Liver (tissue), 8 donors: ENCODE measurements at regions not wholly inside any gene's neighbourhood (a gene's known extent, or its start where the extent isn't known, plus 50 kb on each side); places are given as distances from the start of the nearest gene placed in this dataset.

Source experiments
- DNase-seq: peaks from one replicate; pipeline ENCODE4 v3.0.0-alpha.2; 2017; ENCODE audit warnings: low spot score
- H3K27ac ChIP-seq, 2 donors: one replicate each; pipeline ENCODE4 v1.7.0; 2013; ENCODE audit warnings: inconsistent platforms in 2 of 2, low read length in 2 of 2, control low read depth in 1 of 2, low read depth in 1 of 2, mild to moderate bottlenecking in 1 of 2
- H3K27me3 ChIP-seq, 4 donors: one replicate each; pipeline versions ENCODE4 v1.6.1 to v1.7.0; 2013; ENCODE audit warnings: low read length in 3 of 4, inconsistent platforms in 1 of 4, mild to moderate bottlenecking in 1 of 4, moderate library complexity in 1 of 4; ENCODE audit not compliant: control insufficient read depth in 4 of 4, insufficient read depth in 4 of 4
- H3K36me3 ChIP-seq, 4 donors: one replicate each; pipeline versions ENCODE4 v1.6.1 to v1.7.0; 2013; ENCODE audit warnings: low read length in 3 of 4, mild to moderate bottlenecking in 3 of 4, low read depth in 1 of 4, moderate library complexity in 1 of 4; ENCODE audit not compliant: control insufficient read depth in 4 of 4, insufficient read depth in 3 of 4
- H3K4me1 ChIP-seq, 4 donors: one replicate each; pipeline versions ENCODE4 v1.6.1 to v1.7.0; 2013; ENCODE audit warnings: low read length in 3 of 4, mild to moderate bottlenecking in 3 of 4, moderate library complexity in 1 of 4; ENCODE audit not compliant: control insufficient read depth in 4 of 4, insufficient read depth in 4 of 4
- H3K4me3 ChIP-seq, 3 donors: one replicate each; pipeline versions ENCODE4 v1.6.1 to v1.7.0; 2013; ENCODE audit warnings: low read length in 3 of 3, control low read depth in 1 of 3, low read depth in 1 of 3, mild to moderate bottlenecking in 1 of 3
- H3K9ac ChIP-seq, 2 donors: one replicate each; pipeline ENCODE4 v1.7.0; 2013; ENCODE audit warnings: low read length in 2 of 2, mild to moderate bottlenecking in 2 of 2, moderate library complexity in 2 of 2, control low read depth in 1 of 2, low read depth in 1 of 2
- H3K9me3 ChIP-seq, 4 donors: one replicate each; pipeline versions ENCODE4 v1.6.1 to v1.7.0; 2013; ENCODE audit warnings: low read length in 3 of 4; ENCODE audit not compliant: control insufficient read depth in 4 of 4
- EGR1 ChIP-seq, 2 donors: IDR thresholded peaks; 2 replicates each; pipeline ENCODE4 v1.6.1; 2016 to 2018; ENCODE audit warnings: antibody characterized with exemption in 2 of 2, low read depth in 2 of 2
- FOXA1 ChIP-seq: IDR thresholded peaks from 2 replicates; pipeline ENCODE4 v1.6.1; 2016; ENCODE audit warnings: antibody characterized with exemption
- FOXA2 ChIP-seq: IDR thresholded peaks from 2 replicates; pipeline ENCODE4 v1.6.1; 2016; ENCODE audit warnings: antibody characterized with exemption
- GABPA ChIP-seq, 2 donors: IDR thresholded peaks in 1 of 2; conservative IDR thresholded peaks in 1 of 2; 2 replicates each; pipeline ENCODE4 v1.6.1; 2016; ENCODE audit warnings: antibody characterized with exemption in 2 of 2, mild to moderate bottlenecking in 1 of 2, moderate library complexity in 1 of 2
- HNF4A ChIP-seq, 2 donors: conservative IDR thresholded peaks; 2 replicates each; pipeline ENCODE4 v1.6.1; 2016; ENCODE audit warnings: antibody characterized with exemption in 2 of 2, mild to moderate bottlenecking in 2 of 2
- HNF4G ChIP-seq: IDR thresholded peaks from 2 replicates; pipeline ENCODE4 v1.6.1; 2016; ENCODE audit warnings: antibody characterized with exemption
- JUND ChIP-seq, 2 donors: IDR thresholded peaks; 2 replicates each; pipeline ENCODE4 v1.6.1; 2016; ENCODE audit warnings: antibody characterized with exemption in 2 of 2
- NR2F2 ChIP-seq: IDR thresholded peaks from 2 replicates; pipeline ENCODE4 v1.6.1; 2016; ENCODE audit warnings: antibody characterized with exemption
- RAD21 ChIP-seq, 2 donors: IDR thresholded peaks; 2 replicates each; pipeline ENCODE4 v1.6.1; 2016; ENCODE audit warnings: antibody characterized with exemption in 2 of 2, mild to moderate bottlenecking in 2 of 2
- RXRA ChIP-seq, 2 donors: IDR thresholded peaks; 2 replicates each; pipeline ENCODE4 v1.6.1; 2017 to 2018; ENCODE audit warnings: antibody characterized with exemption in 2 of 2, mild to moderate bottlenecking in 1 of 2
- SP1 ChIP-seq: IDR thresholded peaks from 2 replicates; pipeline ENCODE4 v1.6.1; 2018; ENCODE audit warnings: antibody characterized with exemption, mild to moderate bottlenecking
- TAF1 ChIP-seq: conservative IDR thresholded peaks from 2 replicates; pipeline ENCODE4 v1.6.1; 2016; ENCODE audit warnings: antibody characterized with exemption, mild to moderate bottlenecking
- YY1 ChIP-seq: IDR thresholded peaks from 2 replicates; pipeline ENCODE4 v1.6.1; 2016; ENCODE audit warnings: antibody characterized with exemption, mild to moderate bottlenecking
- WGBS: extraction: QIAGEN DNeasy Blood & Tissue Kit; methylation state at CpG from one replicate; pipeline ENCODE4 v1.1.7; 2013; 5-methylcytosine and 5-hydroxymethylcytosine counted together
- TF ChIP-seq, protein P1 (sequence below): IDR thresholded peaks from 2 replicates; pipeline ENCODE4 v1.6.1; 2016; ENCODE audit warnings: antibody characterized with exemption
- TF ChIP-seq, protein P2 (sequence below): fragments of 150-350 bp; IDR thresholded peaks from 2 replicates; pipeline ENCODE4 v1.5.1; 2017; ENCODE audit warnings: improper control_type of control experiment, low read depth, low read length; ENCODE audit not compliant: missing input control
- TF ChIP-seq, protein P3 (sequence below): IDR thresholded peaks from 2 replicates; pipeline ENCODE4 v1.6.1; 2016; ENCODE audit warnings: antibody characterized with exemption
- TF ChIP-seq, protein P4 (sequence below): IDR thresholded peaks from 2 replicates; pipeline ENCODE4 v1.6.1; 2016; ENCODE audit warnings: antibody characterized with exemption, mild to moderate bottlenecking
- TF ChIP-seq, protein P5 (sequence below): IDR thresholded peaks from 2 replicates; pipeline ENCODE4 v1.6.1; 2016; ENCODE audit warnings: antibody characterized with exemption
- donor health status: healthy.
- donor health status: healthy.
- donor health status: healthy.
- donor health status: healthy.
- donor health status: healthy.

DNA sequence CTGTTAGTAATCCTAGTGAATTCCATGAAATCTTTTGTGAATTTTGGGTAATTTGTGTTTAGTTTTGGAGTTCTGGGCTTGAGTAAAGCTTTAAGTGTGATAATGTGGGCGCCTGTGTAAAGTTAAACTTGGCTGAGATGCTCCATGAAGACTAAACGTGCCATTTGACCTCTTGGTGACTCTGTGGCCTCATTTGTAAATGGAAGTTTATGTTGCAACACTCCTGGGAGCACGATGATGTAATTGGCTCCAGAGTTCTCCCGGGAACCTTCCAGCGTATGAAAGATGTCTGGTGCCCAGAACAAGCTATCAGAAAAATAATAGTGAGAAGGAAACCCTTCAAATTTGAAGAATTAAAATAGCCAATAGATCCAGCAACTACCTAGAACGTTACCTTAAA, 981.2 kb downstream of the TLE4 start:
- no peaks in the 10 kb centered on the region for H3K9me3 ChIP-seq
- no peak overlapping the region for H3K4me3 ChIP-seq
- no peaks in the 10 kb centered on the region for H3K36me3 ChIP-seq
- no peaks in the 10 kb centered on the region for H3K4me1 ChIP-seq
- no peak overlapping the region for H3K9ac ChIP-seq
- peak; percentile 28 to 52 for TF ChIP-seq RAD21 (IDR thresholded peaks at IDR 0.05)
- peak in 1 of 2 donors; percentile 53 for TF ChIP-seq EGR1 (IDR thresholded peaks at IDR 0.05; ENCODE audit: low read depth in 2 of 2)
- TF ChIP-seq, protein P1, sequence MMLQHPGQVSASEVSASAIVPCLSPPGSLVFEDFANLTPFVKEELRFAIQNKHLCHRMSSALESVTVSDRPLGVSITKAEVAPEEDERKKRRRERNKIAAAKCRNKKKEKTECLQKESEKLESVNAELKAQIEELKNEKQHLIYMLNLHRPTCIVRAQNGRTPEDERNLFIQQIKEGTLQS, result peak; percentile 91
- TF ChIP-seq, protein P2, sequence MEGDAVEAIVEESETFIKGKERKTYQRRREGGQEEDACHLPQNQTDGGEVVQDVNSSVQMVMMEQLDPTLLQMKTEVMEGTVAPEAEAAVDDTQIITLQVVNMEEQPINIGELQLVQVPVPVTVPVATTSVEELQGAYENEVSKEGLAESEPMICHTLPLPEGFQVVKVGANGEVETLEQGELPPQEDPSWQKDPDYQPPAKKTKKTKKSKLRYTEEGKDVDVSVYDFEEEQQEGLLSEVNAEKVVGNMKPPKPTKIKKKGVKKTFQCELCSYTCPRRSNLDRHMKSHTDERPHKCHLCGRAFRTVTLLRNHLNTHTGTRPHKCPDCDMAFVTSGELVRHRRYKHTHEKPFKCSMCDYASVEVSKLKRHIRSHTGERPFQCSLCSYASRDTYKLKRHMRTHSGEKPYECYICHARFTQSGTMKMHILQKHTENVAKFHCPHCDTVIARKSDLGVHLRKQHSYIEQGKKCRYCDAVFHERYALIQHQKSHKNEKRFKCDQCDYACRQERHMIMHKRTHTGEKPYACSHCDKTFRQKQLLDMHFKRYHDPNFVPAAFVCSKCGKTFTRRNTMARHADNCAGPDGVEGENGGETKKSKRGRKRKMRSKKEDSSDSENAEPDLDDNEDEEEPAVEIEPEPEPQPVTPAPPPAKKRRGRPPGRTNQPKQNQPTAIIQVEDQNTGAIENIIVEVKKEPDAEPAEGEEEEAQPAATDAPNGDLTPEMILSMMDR, result no peak
- TF ChIP-seq JUND (IDR thresholded peaks at IDR 0.05), result peak; percentile 74 to 82
- TF ChIP-seq FOXA1, result no peak
- TF ChIP-seq, protein P3, sequence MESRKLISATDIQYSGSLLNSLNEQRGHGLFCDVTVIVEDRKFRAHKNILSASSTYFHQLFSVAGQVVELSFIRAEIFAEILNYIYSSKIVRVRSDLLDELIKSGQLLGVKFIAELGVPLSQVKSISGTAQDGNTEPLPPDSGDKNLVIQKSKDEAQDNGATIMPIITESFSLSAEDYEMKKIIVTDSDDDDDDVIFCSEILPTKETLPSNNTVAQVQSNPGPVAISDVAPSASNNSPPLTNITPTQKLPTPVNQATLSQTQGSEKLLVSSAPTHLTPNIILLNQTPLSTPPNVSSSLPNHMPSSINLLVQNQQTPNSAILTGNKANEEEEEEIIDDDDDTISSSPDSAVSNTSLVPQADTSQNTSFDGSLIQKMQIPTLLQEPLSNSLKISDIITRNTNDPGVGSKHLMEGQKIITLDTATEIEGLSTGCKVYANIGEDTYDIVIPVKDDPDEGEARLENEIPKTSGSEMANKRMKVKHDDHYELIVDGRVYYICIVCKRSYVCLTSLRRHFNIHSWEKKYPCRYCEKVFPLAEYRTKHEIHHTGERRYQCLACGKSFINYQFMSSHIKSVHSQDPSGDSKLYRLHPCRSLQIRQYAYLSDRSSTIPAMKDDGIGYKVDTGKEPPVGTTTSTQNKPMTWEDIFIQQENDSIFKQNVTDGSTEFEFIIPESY, result no peak
- TF ChIP-seq, protein P4, sequence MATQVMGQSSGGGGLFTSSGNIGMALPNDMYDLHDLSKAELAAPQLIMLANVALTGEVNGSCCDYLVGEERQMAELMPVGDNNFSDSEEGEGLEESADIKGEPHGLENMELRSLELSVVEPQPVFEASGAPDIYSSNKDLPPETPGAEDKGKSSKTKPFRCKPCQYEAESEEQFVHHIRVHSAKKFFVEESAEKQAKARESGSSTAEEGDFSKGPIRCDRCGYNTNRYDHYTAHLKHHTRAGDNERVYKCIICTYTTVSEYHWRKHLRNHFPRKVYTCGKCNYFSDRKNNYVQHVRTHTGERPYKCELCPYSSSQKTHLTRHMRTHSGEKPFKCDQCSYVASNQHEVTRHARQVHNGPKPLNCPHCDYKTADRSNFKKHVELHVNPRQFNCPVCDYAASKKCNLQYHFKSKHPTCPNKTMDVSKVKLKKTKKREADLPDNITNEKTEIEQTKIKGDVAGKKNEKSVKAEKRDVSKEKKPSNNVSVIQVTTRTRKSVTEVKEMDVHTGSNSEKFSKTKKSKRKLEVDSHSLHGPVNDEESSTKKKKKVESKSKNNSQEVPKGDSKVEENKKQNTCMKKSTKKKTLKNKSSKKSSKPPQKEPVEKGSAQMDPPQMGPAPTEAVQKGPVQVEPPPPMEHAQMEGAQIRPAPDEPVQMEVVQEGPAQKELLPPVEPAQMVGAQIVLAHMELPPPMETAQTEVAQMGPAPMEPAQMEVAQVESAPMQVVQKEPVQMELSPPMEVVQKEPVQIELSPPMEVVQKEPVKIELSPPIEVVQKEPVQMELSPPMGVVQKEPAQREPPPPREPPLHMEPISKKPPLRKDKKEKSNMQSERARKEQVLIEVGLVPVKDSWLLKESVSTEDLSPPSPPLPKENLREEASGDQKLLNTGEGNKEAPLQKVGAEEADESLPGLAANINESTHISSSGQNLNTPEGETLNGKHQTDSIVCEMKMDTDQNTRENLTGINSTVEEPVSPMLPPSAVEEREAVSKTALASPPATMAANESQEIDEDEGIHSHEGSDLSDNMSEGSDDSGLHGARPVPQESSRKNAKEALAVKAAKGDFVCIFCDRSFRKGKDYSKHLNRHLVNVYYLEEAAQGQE, result no peak
- no peak for TF ChIP-seq TAF1
- peak; percentile 90 for TF ChIP-seq NR2F2
- peak; percentile 14 for TF ChIP-seq HNF4G
- TF ChIP-seq YY1, result peak; percentile 68
- TF ChIP-seq, protein P5, sequence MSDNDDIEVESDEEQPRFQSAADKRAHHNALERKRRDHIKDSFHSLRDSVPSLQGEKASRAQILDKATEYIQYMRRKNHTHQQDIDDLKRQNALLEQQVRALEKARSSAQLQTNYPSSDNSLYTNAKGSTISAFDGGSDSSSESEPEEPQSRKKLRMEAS, result peak; percentile 33
- TF ChIP-seq FOXA2, result peak; percentile 65
- peak; percentile 93 to 94 for TF ChIP-seq RXRA (IDR thresholded peaks at IDR 0.05)
- peak; percentile 64 to 80 for TF ChIP-seq HNF4A (conservative IDR thresholded peaks at IDR 0.05)
- peak in 1 of 2 donors; percentile 25 for TF ChIP-seq GABPA (IDR thresholded peaks at IDR 0.05 in 1 of 2, conservative IDR thresholded peaks at IDR 0.05 in 1 of 2)
- TF ChIP-seq SP1, result peak; percentile 52
- H3K27ac ChIP-seq, result no peak overlapping the region
- H3K27me3 ChIP-seq, result no peaks in the 10 kb centered on the region
- DNase-seq, result peak; percentile 38
- WGBS, result 18% methylated on average over 6 of the region's 6 CpGs
